SK-N-SH treated with all-trans-retinoic acid at 6 μM for 48 hours (cell line): ENCODE measurements at regions not wholly inside any gene's neighbourhood (a gene's known extent, or its start where the extent isn't known, plus 50 kb on each side); places are given as distances from the start of the nearest gene placed in this dataset.

Experiments used
- RARB ChIP-seq: fragments of 250-450 bp; sonication (Bioruptor Pico); IDR thresholded peaks from 2 replicates; pipeline ENCODE4 v1.8.0; 2021; ENCODE audit warnings: mild to moderate bottlenecking, moderate library complexity
- ZFP3 ChIP-seq: fragments of 250-450 bp; sonication (Bioruptor Pico); IDR thresholded peaks from 2 replicates; pipeline ENCODE4 v1.5.0; 2020; ENCODE audit warnings: mild to moderate bottlenecking, moderate library complexity
- ZNF70 ChIP-seq: fragments of 450-650 bp; formaldehyde crosslinking; IDR thresholded peaks from 2 replicates; pipeline ENCODE4 v1.5.0; 2020; ENCODE audit warnings: mild to moderate bottlenecking, moderate library complexity
- TF ChIP-seq, protein P1 (sequence below): fragments of 250-450 bp; sonication (Bioruptor Pico); IDR thresholded peaks from 2 replicates; pipeline ENCODE4 v1.5.1; 2021; ENCODE audit warnings: mild to moderate bottlenecking, moderate library complexity
- TF ChIP-seq, protein P2 (sequence below): fragments of 250-450 bp; sonication (Bioruptor Pico); IDR thresholded peaks from 2 replicates; pipeline ENCODE4 v1.8.0; 2020; ENCODE audit warnings: mild to moderate bottlenecking, moderate library complexity, borderline replicate concordance
- TF ChIP-seq, protein P3 (sequence below): fragments of 250-450 bp; sonication (Bioruptor Pico); IDR thresholded peaks from 2 replicates; pipeline ENCODE4 v1.5.1; 2020; ENCODE audit warnings: low read depth, mild to moderate bottlenecking, moderate library complexity

DNA sequence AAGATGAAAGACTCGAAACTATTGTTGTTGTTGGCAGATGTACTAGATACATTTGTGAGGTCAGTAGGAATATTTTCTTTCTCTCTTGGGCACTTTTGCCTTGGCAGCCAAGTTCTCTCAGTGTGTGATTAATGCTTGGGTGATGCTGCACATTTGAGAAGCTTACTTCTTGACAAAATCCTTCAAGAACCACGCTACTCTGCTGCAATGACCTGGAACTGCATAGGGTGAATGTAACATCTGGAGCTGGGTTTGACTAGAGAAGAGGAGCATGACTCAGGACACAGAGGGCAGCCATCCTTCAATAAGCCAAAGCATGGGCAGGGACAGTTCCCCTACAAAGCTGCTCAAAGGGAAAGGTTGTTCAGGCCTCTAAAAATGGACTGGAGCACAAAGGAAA is 75.5 kb upstream of the PUM3 start:
- TF ChIP-seq, protein P1, sequence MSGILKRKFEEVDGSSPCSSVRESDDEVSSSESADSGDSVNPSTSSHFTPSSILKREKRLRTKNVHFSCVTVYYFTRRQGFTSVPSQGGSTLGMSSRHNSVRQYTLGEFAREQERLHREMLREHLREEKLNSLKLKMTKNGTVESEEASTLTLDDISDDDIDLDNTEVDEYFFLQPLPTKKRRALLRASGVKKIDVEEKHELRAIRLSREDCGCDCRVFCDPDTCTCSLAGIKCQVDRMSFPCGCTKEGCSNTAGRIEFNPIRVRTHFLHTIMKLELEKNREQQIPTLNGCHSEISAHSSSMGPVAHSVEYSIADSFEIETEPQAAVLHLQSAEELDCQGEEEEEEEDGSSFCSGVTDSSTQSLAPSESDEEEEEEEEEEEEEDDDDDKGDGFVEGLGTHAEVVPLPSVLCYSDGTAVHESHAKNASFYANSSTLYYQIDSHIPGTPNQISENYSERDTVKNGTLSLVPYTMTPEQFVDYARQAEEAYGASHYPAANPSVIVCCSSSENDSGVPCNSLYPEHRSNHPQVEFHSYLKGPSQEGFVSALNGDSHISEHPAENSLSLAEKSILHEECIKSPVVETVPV (CRISPR knock-in tag) = no peak
- no peak for TF ChIP-seq RARB (CRISPR knock-in tag)
- no peak for TF ChIP-seq ZNF70
- TF ChIP-seq, protein P2, sequence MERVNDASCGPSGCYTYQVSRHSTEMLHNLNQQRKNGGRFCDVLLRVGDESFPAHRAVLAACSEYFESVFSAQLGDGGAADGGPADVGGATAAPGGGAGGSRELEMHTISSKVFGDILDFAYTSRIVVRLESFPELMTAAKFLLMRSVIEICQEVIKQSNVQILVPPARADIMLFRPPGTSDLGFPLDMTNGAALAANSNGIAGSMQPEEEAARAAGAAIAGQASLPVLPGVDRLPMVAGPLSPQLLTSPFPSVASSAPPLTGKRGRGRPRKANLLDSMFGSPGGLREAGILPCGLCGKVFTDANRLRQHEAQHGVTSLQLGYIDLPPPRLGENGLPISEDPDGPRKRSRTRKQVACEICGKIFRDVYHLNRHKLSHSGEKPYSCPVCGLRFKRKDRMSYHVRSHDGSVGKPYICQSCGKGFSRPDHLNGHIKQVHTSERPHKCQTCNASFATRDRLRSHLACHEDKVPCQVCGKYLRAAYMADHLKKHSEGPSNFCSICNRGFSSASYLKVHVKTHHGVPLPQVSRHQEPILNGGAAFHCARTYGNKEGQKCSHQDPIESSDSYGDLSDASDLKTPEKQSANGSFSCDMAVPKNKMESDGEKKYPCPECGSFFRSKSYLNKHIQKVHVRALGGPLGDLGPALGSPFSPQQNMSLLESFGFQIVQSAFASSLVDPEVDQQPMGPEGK (CRISPR knock-in tag) = no peak
- TF ChIP-seq ZFP3 (CRISPR knock-in tag) = no peak
- TF ChIP-seq, protein P3, sequence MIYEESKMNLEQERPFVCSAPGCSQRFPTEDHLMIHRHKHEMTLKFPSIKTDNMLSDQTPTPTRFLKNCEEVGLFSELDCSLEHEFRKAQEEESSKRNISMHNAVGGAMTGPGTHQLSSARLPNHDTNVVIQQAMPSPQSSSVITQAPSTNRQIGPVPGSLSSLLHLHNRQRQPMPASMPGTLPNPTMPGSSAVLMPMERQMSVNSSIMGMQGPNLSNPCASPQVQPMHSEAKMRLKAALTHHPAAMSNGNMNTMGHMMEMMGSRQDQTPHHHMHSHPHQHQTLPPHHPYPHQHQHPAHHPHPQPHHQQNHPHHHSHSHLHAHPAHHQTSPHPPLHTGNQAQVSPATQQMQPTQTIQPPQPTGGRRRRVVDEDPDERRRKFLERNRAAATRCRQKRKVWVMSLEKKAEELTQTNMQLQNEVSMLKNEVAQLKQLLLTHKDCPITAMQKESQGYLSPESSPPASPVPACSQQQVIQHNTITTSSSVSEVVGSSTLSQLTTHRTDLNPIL (CRISPR knock-in tag) = no peak
